HepG2 (cell line): ENCODE measurements at regions not wholly inside any gene's neighbourhood (a gene's known extent, or its start where the extent isn't known, plus 50 kb on each side); places are given as distances from the start of the nearest gene placed in this dataset.

Experiments
- CBFB ChIP-seq: sonication (generic); formaldehyde crosslinking; IDR thresholded peaks from 2 replicates; pipeline ENCODE4 v1.4.0; 2020; ENCODE audit warnings: missing genetic modification reagents
- CTCF ChIP-seq: sonication (generic); formaldehyde crosslinking; IDR thresholded peaks from 2 replicates; pipeline ENCODE4 v1.5.0; 2020; ENCODE audit warnings: mild to moderate bottlenecking, missing genetic modification reagents, moderate library complexity
- HMG20B ChIP-seq: conservative IDR thresholded peaks from 2 replicates; pipeline ENCODE4 v1.6.1; 2016; ENCODE audit warnings: missing genetic modification reagents, missing compliant biosample characterization
- MLLT10 ChIP-seq: sonication (generic); formaldehyde crosslinking; IDR thresholded peaks from 2 replicates; pipeline ENCODE4 v1.4.0; 2020; ENCODE audit warnings: missing genetic modification reagents
- POLR2A ChIP-seq, 2 experiments: IDR thresholded peaks; 2 replicates each; pipeline ENCODE4 v1.6.1; 2011; ENCODE audit warnings: low read depth in 2 of 2, low read length in 2 of 2, mild to moderate bottlenecking in 1 of 2, moderate library complexity in 1 of 2; ENCODE audit not compliant: insufficient read depth in 1 of 2
- SUZ12 ChIP-seq: fragments of 150-350 bp; IDR thresholded peaks from 2 replicates; pipeline ENCODE4 v1.6.1; 2014; ENCODE audit warnings: low read depth, low read length
- TAF1 ChIP-seq: sonication (generic); formaldehyde crosslinking; IDR thresholded peaks from 2 replicates; pipeline ENCODE4 v1.4.0; 2020; ENCODE audit warnings: missing genetic modification reagents
- TEAD2 ChIP-seq: sonication (generic); formaldehyde crosslinking; IDR thresholded peaks from 2 replicates; pipeline ENCODE4 v1.9.0; 2021; ENCODE audit warnings: missing genetic modification reagents
- ZBTB39 ChIP-seq: sonication (generic); formaldehyde crosslinking; IDR thresholded peaks from 2 replicates; pipeline ENCODE4 v1.5.0; 2020; ENCODE audit warnings: missing genetic modification reagents
- ZNF121 ChIP-seq: sonication (generic); formaldehyde crosslinking; IDR thresholded peaks from 2 replicates; pipeline ENCODE4 v1.5.0; 2020; ENCODE audit warnings: mild to moderate bottlenecking, missing genetic modification reagents
- ZNF160 ChIP-seq: sonication (generic); formaldehyde crosslinking; IDR thresholded peaks from 2 replicates; pipeline ENCODE4 v1.8.0; 2022; ENCODE audit warnings: mild to moderate bottlenecking, inconsistent platforms, missing genetic modification reagents
- ZNF331 ChIP-seq: sonication (generic); formaldehyde crosslinking; IDR thresholded peaks from 2 replicates; pipeline ENCODE4 v1.4.0; 2020; ENCODE audit warnings: missing genetic modification reagents
- ZNF589 ChIP-seq: sonication (generic); formaldehyde crosslinking; conservative IDR thresholded peaks from 2 replicates; pipeline ENCODE4 v1.8.0; 2022; ENCODE audit warnings: mild to moderate bottlenecking, moderate library complexity, missing genetic modification reagents

- no peak for TF ChIP-seq MLLT10 (CRISPR knock-in tag)
- TF ChIP-seq ZNF331 = no peak
- TF ChIP-seq ZBTB39 (CRISPR knock-in tag) = no peak
- TF ChIP-seq HMG20B (CRISPR knock-in tag) = no peak
- TF ChIP-seq ZNF589 = no peak
- no peak for TF ChIP-seq TEAD2 (CRISPR knock-in tag)
- TF ChIP-seq CTCF (CRISPR knock-in tag) = no peak
- TF ChIP-seq ZNF121 (CRISPR knock-in tag) = no peak
- TF ChIP-seq SUZ12 = no peak
- TF ChIP-seq CBFB (CRISPR knock-in tag) = no peak
- TF ChIP-seq POLR2A (IDR thresholded peaks at IDR 0.05; ENCODE audit: insufficient read depth in 1 of 2, low read depth in 2 of 2, low read length in 2 of 2) = no peak
- TF ChIP-seq ZNF160 = no peak
- TF ChIP-seq TAF1 (CRISPR knock-in tag) = no peak
Measured at GRCh38 chr6:22003287-22003686, 293.5 kb downstream of the PRL start.
